NCI-H524 (cell line): ENCODE measurements at regions not wholly inside any gene's neighbourhood (a gene's known extent, or its start where the extent isn't known, plus 50 kb on each side); places are given as distances from the start of the nearest gene placed in this dataset.

Source experiments
- DNase-seq, 2 experiments: peaks; one replicate each; lab custom pipeline; 2025; lab: John Stamatoyannopoulos, UW

GRCh38 chr17:45687594-45687993 lies 96.5 kb upstream of the CRHR1 start:
- DNase-seq = peak; percentile 37 to 64

GRCh38 chr17:45688353-45688752 lies 95.8 kb upstream of the CRHR1 start:
- peak in 1 of 2 experiments; percentile 34 for DNase-seq

- peak in 1 of 2 experiments; percentile 28 for DNase-seq
Measured at GRCh38 chr17:45688820-45689219, 95.3 kb upstream of the CRHR1 start.

GRCh38 chr17:45689451-45689850 lies 94.7 kb upstream of the CRHR1 start:
- DNase-seq = no peak

DNA sequence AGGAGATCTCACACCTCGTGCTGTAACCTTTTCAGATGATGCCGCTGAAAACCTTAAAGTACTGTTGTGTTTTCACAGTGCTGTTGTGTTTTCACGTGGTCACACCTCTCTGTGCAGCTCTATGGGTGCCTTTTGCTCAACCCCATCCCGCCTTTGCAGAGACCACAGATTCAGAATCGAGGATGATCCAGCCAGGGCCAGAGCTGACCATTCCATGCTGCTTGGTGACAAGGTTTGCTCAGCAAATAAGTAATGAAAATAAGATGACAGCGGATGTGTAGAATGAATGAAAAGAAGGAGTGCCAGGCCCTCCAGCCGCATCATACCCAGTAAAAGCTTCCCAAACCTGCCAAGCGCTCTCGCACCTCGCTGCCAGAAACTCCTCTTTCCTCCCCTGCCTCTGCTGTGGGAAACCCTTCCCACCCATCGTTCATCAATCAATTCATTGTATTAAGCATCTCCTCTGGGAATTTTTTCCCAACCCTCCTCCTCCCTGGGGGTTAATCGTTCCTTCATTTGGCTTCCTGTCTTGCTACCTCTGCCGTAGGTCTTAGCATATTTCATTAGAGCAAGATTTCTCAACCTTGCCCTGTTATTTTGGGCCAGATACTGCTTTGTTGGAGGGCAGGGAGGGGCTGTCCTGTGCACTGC lies 93.4 kb upstream of the CRHR1 start:
- no peak for DNase-seq

DNA sequence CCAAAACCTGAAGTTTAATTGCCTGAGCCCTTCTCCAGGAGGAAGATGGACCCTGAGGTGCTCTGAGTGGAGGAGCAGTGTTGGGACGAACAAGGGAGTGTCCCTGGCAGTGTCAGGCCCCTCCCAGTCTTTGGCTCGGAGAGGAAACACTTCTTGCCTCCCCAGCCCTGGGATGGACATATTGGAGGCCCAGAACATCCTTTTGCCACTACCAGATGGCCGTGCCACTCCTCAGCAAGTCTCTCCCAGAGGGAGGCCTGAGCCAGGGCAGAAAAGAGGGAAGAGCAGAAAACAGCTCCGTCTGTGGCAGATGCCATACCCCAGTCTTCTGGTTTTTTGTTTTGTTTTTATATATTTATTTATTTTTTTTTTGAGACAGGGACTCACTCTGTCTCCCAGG lies 91.5 kb upstream of the CRHR1 start:
- peak; percentile 87 to 93 for DNase-seq

GRCh38 chr17:45693792-45694191 lies 90.3 kb upstream of the CRHR1 start:
- no peak for DNase-seq

- DNase-seq = no peak
Measured at GRCh38 chr17:45696442-45696841, 87.7 kb upstream of the CRHR1 start.

DNA sequence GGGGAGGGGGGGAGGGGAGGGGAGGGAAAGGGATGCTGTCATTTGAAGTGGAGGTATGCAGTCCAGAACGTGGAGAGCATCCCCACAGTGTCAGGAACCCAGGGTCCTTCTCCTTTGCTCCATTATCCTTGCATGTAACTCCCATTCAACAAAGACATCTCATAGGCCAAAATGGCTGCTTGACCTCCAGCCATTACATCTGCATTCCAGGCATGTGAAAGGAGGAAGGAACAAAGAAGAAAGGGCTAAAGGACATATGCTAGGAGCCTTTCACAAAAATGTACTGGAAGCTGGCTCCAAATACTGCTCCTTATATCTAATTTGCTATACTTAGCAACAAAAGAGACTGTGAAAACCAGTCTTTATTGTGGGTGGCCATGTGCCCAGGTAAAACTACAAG lies 87.0 kb upstream of the CRHR1 start:
- DNase-seq = no peak

DNA sequence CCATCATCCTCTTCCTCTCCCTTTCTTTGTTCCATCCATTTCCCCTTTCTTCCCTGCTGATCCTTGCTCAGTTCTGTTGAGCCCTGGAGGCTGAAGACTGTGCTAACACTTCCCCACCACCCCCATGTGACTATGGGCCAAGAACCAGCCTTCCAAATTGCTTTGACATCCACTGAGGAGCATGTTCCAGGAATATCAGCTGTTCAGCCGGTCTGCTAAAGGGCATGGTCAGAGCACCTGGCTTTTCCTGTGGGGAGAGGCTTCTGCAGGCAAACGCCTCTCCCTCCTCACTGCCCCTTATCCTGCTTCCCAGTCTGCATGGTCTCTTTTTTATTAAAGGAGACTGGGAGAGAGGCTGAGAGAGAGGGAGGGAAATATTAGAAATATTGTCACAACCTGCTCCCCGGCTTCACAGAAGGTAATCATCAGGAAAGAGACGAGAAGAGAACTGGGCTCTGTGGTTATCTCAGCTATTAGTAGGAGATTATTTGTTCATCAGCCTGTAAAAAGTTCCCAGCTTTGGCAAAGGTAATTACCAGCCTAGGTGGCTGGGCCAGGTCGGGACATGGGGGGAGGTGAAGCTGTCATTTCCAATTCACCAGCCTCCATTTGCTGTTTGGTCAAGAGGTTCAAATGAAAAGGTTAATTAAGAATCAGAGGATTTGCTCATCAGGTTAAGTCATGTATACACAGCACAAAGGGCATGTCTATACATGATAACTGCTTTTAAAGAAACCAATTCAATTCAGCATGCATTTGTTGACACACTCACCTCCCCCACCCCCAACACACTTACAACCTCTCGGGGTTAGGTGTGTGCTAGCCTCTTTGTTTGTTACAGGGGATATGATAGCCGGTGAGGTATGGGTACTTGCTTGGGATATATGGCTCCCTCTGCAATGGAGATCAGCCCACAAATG lies 83.7 kb upstream of the CRHR1 start:
- no peak for DNase-seq

GRCh38 chr17:45702666-45703266 lies 81.4 kb upstream of the CRHR1 start:
- DNase-seq = no peak

DNA sequence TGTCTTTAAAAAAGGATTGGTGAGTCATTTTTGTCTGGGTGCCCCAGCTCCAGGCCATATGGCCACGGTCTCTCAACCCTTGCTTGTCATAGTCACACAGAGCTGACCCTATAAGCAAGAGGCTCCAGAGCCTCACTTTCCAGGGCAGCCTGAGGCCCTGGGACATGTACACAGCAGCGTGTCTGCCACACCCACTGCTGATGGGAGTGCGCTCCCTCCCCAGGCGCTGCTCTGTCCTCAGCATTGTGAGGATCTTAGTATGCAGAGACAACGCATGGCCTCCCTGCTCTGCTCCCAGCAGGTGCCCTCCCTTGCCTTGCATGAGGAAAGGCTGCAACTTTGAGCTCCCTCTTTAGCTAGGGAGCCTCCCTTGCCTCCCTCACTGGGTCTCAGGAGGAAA lies 80.8 kb upstream of the CRHR1 start:
- DNase-seq = peak in 1 of 2 experiments; percentile 21

- no peak for DNase-seq
Measured at GRCh38 chr17:45703806-45704205, 80.3 kb upstream of the CRHR1 start.

- no peak for DNase-seq
Measured at GRCh38 chr17:45704251-45704650, 79.9 kb upstream of the CRHR1 start.

DNA sequence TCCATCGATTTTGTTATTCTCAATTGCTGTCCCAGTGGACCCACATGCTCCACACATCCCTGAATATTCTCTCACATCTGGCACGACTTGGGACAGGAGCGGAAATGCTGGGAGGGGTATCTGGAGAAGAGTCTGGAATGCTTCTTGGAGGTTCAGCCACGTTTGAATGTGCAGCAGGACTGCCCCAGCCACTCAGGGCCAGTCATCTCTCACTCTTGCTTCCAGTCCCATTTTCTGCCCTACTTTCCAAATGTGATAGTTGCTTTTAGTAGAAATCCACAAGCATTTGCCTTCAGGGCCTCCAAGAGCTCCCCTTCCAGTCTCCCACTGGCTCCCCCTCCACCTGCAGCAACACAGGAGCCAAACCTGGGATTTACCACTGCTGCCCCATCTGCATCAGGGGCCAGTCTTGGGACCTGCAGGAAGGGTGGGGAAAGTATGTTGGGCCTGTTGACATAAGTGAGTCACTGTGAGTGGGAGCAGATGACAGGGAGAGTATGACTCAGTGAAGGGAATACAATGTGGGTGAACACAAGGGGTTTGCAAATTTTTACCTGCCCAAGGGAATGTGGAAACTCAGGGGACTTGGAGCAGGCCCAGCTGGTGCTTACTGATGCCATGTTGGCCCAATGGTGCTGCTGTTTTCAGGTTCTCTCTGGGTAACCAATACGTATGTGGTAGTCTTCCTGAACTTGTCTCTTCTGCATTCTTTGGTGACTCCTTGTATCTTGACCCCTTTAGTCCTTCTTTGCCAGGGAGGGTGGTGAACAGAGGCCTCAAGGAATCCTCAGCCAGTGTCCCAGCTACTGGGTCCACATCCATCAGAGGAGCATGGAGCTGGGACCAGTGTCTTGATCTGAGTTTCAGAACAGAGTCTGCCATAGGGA lies 78.8 kb upstream of the CRHR1 start:
- no peak for DNase-seq

DNA sequence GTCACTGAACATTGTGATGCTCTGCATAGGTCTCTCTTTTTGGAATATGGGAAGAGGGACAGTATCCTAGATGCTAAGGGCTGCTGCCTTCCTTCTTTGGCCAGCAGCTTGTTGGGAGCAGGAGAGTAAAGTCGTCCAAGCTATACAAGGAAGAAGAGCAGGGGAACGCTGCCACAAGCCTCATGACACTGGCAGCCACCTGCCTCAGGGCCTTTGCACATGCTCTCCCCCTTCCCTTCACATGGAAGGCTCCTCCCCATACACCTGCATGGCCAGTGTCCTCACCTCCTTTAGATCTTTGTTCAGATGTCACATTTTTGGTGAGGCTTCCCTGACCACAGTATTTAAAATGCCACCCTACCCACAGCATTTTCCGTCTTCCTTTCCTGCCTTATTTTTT lies 78.1 kb upstream of the CRHR1 start:
- DNase-seq = no peak

GRCh38 chr17:45708707-45709290 lies 75.3 kb upstream of the CRHR1 start:
- DNase-seq = no peak

DNA sequence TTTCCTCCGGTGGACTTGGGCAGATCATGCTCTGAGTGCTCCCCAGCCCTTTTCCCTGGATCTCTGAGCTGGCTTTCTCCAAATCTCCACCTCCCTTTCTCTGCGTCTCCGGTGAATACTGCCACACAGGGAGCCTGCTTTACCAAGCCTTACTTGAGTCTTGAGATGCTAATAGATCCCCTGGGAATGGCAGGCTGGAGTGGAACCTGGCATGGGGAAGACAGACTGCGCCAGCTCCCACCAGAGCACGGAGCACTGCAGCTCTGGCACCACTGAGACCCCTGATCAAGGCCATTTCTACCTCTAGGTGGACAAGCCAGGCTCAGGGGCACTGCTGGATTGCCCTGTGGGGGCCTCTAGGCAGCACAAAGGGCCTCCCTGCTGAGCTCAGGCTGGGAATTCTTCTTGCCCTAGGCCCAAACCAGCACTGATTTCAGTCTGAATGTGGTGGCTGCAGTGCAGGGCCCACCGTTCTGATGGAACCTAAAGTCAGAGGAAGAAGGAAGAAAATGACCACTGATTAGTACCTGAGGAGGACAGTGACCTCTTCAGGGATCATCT lies 74.3 kb upstream of the CRHR1 start:
- peak in 1 of 2 experiments; percentile 21 for DNase-seq

DNA sequence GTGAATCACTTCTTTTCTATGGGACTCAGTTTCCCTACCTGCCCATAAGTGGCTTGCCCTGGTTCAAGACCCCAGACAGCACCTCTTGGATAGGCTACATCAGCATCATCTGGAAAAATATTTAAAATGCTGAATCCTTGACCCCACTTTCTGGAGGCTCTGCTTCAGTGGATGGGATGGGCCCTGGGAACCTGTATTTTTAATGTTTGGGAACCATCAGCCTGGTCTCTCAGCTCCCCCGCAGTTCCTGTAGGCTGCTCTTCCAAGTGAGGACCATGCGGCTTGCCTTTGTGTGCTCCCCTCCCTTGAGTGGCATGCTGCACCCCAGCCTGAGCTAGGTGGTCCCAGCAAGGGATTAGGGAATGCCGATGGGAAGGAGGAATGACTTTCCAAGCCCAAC lies 68.3 kb upstream of the CRHR1 start:
- no peak for DNase-seq

- DNase-seq = no peak
Measured at GRCh38 chr17:45718791-45719190, 65.3 kb upstream of the CRHR1 start.
